ENCODE measurements at regions not wholly inside any gene's neighbourhood (a gene's known extent, or its start where the extent isn't known, plus 50 kb on each side); places are given as distances from the start of the nearest gene placed in this dataset.

- no peak overlapping the region for H3K4me3 ChIP-seq
- H3K4me1 ChIP-seq: peaks cover 5% of the 10 kb centered on the region
- no peak overlapping the region for H3K27ac ChIP-seq
Measured at GRCh38 chr2:217429981-217430500, 570.2 kb upstream of the TNP1 start.

GRCh38 chr2:217421834-217422233, 562.0 kb upstream of the TNP1 start:
- TF ChIP-seq CTCF (IDR thresholded peaks at IDR 0.05) (no peak), POLR2A (IDR thresholded peaks at IDR 0.05) (no peak)
- intact Hi-C loops (cut with DNase I): no loop called here
- no peaks in the 10 kb centered on the region for H3K4me1 ChIP-seq

More at GRCh38 chr2:217429981-217430500, 570.2 kb upstream of the TNP1 start:
- WGBS, 2 donors: 88 to 90% methylated on average over 6 of the region's 6 CpGs
- no peak for TF ChIP-seq CTCF (IDR thresholded peaks at IDR 0.05)
- TF ChIP-seq POLR2A (IDR thresholded peaks at IDR 0.05): no peak
- intact Hi-C loops (cut with DNase I): no loop called here
- Histone ChIP-seq H3K27me3 (no peaks in the 10 kb centered on the region), H3K9me3 (no peaks in the 10 kb centered on the region), H3K36me3 (replicated peaks in 1 of 2; ENCODE audit: insufficient read depth in 1 of 2, low read depth in 2 of 2) (no peaks in the 10 kb centered on the region)
- no peak for ATAC-seq
- DNase-seq: no peak

GRCh38 chr2:217420854-217421253, 561.0 kb upstream of the TNP1 start:
- H3K4me3 ChIP-seq: no peak overlapping the region
- intact Hi-C loops (cut with DNase I): no loop called here
- H3K36me3 ChIP-seq (replicated peaks in 1 of 2; ENCODE audit: insufficient read depth in 1 of 2, low read depth in 2 of 2): no peaks in the 10 kb centered on the region
- no peak for TF ChIP-seq CTCF (IDR thresholded peaks at IDR 0.05)
- no peak for TF ChIP-seq POLR2A (IDR thresholded peaks at IDR 0.05)
- no peak overlapping the region for H3K27ac ChIP-seq
- ATAC-seq: no peak
- DNase-seq: no peak
- no peaks in the 10 kb centered on the region for H3K27me3 ChIP-seq
- no peaks in the 10 kb centered on the region for H3K9me3 ChIP-seq
- H3K4me1 ChIP-seq: no peaks in the 10 kb centered on the region
- WGBS, 2 donors: 77 to 81% methylated on average over 4 of the region's 4 CpGs

More at GRCh38 chr2:217421834-217422233, 562.0 kb upstream of the TNP1 start:
- no peak for ATAC-seq
- Histone ChIP-seq H3K27me3 (no peaks in the 10 kb centered on the region), H3K27ac (no peak overlapping the region), H3K4me3 (no peak overlapping the region), H3K36me3 (replicated peaks in 1 of 2; ENCODE audit: insufficient read depth in 1 of 2, low read depth in 2 of 2) (no peaks in the 10 kb centered on the region), H3K9me3 (no peaks in the 10 kb centered on the region)
- no peak for DNase-seq

- TF ChIP-seq POLR2A (IDR thresholded peaks at IDR 0.05) (no peak), CTCF (IDR thresholded peaks at IDR 0.05) (no peak)
- Histone ChIP-seq H3K27ac (no peak overlapping the region), H3K27me3 (no peaks in the 10 kb centered on the region), H3K4me3 (no peak overlapping the region), H3K9me3 (no peaks in the 10 kb centered on the region), H3K36me3 (replicated peaks in 1 of 2; ENCODE audit: insufficient read depth in 1 of 2, low read depth in 2 of 2) (no peaks in the 10 kb centered on the region), H3K4me1 (no peaks in the 10 kb centered on the region)
- WGBS, 2 donors: 81 to 85% methylated on average over 5 of the region's 5 CpGs
- ATAC-seq (no peak), DNase-seq (no peak)
- intact Hi-C loops (cut with DNase I): no loop called here
Measured at GRCh38 chr2:217419055-217419671, 559.3 kb upstream of the TNP1 start.

- TF ChIP-seq CTCF (IDR thresholded peaks at IDR 0.05) (no peak), POLR2A (IDR thresholded peaks at IDR 0.05) (no peak)
- no peaks in the 10 kb centered on the region for H3K27me3 ChIP-seq
- intact Hi-C loops (cut with DNase I): no loop called here
- H3K4me3 ChIP-seq: no peak overlapping the region
- DNase-seq: no peak
- ATAC-seq: no peak
- H3K4me1 ChIP-seq: no peaks in the 10 kb centered on the region
- no peaks in the 10 kb centered on the region for H3K36me3 ChIP-seq (replicated peaks in 1 of 2; ENCODE audit: insufficient read depth in 1 of 2, low read depth in 2 of 2)
- H3K9me3 ChIP-seq: no peaks in the 10 kb centered on the region
- no peak overlapping the region for H3K27ac ChIP-seq
- WGBS, 2 donors: 82 to 87% methylated on average over 3 of the region's 3 CpGs
Measured at GRCh38 chr2:217418544-217418943, 558.7 kb upstream of the TNP1 start.

Data from body of pancreas (tissue), 4 donors.